ENCODE measurements at regions not wholly inside any gene's neighbourhood (a gene's known extent, or its start where the extent isn't known, plus 50 kb on each side); places are given as distances from the start of the nearest gene placed in this dataset.

DNA sequence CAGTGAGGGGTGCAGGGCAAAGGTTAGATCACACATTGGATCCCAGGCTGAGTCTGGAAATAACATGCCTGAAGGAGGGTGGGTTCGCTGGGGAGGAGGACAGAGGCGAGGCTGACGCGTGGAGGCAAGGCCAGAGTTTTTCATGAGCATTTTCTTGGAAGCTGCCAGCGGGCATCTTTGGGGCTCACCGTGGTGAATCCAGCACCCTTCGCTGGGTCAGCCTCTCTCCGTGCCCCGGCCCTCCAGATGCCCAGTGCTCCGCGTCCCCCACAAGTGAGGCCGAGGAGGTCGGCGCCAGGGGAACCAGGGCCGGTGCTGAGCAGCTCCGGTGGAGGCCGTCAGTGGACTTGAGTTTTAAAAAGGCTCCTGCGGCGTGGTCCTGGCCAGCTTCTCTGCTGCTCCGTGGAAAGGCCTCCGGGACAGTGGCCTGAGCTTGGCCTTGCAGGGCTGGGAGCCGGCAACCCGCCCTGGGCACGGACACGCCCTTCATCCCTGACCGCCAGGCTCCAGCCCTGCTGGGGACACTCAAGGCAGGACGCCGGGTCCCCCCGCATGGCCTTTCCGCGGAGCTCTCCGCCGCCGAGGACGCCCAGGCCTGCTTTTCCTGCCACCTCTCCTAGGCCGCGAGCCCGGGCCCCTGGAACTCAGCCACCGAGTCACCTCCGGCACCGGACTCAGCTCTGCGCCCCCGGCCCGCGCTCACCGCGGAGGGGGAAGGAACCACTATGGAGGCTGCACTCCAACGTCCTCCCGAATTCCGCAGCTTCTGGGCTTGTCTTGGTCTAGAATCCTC, 114.3 kb downstream of the THBS2 start:
- TF ChIP-seq, protein P1, sequence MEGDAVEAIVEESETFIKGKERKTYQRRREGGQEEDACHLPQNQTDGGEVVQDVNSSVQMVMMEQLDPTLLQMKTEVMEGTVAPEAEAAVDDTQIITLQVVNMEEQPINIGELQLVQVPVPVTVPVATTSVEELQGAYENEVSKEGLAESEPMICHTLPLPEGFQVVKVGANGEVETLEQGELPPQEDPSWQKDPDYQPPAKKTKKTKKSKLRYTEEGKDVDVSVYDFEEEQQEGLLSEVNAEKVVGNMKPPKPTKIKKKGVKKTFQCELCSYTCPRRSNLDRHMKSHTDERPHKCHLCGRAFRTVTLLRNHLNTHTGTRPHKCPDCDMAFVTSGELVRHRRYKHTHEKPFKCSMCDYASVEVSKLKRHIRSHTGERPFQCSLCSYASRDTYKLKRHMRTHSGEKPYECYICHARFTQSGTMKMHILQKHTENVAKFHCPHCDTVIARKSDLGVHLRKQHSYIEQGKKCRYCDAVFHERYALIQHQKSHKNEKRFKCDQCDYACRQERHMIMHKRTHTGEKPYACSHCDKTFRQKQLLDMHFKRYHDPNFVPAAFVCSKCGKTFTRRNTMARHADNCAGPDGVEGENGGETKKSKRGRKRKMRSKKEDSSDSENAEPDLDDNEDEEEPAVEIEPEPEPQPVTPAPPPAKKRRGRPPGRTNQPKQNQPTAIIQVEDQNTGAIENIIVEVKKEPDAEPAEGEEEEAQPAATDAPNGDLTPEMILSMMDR (conservative IDR thresholded peaks at IDR 0.05; ENCODE audit: low read depth): no peak
- CTCF ChIA-PET: no interaction called here
- DNase-seq (ENCODE audit: low spot score): no peak
- no peak overlapping the region for H3K27ac ChIP-seq
- POLR2A ChIA-PET (ENCODE audit: low non-redundant PET): interaction anchor here (0.5 kb wide), 1 partner anchor 74 kb away, joined by 4 read pairs; no protein-coding TSS in a partner anchor

DNA sequence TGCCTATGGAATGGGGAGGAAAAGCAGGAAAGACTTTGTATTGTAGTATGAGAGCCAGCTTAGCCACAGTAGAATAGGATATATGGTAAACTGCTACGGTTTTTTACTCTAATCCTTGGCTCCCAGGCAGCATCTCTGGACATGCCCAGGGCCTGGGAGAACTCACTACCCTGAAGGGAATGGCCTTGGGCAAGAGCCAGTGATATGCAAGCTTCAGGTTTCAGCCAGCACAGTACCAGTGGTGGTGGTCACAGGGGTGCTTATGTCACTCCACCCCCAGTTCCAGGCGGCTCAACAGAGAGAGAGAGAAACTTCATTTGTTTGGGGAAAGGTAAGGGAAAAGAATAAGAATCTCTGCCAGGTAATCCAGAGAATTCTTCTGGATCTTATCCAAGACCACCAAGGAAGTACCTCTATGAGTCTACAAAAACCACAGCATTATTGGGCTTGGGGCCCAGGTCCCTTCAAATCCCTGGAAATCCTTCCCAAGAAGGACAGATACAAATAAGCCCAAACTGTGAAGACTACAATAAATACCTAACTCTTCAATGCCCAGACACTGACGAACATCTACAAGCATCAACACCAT, 121.2 kb downstream of the THBS2 start:
- POLR2A ChIA-PET (ENCODE audit: low non-redundant PET): no interaction called here
- H3K27ac ChIP-seq: no peak overlapping the region
- no peak for DNase-seq (ENCODE audit: low spot score)
- CTCF ChIA-PET: interaction anchor here (0.5 kb wide), 1 partner anchor 681 kb away, joined by 4 read pairs; no protein-coding TSS in a partner anchor
- TF ChIP-seq, protein P1 (conservative IDR thresholded peaks at IDR 0.05; ENCODE audit: low read depth): no peak

DNA sequence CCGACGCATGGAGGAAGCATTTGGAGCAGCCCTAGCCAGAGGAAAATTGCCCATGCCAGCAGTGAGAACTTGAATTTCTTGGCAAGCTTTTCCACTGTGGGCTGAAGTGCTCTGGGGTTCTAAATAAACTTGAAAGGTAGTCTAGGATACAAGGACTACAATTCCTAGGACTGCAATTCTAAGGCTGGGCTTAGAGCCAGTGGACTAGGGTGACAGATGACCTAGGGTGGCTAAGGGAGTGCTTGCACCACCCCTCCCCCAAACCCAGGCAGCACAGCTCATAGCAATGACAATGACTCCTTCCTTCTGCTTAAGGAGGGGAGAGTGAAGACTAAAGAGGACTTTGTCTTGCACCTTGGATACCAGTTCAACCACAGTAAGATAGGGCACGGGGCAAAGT, 122.3 kb downstream of the THBS2 start:
- POLR2A ChIA-PET (ENCODE audit: low non-redundant PET): no interaction called here
- DNase-seq (ENCODE audit: low spot score): no peak
- no peak overlapping the region for H3K27ac ChIP-seq
- CTCF ChIA-PET: no interaction called here
- TF ChIP-seq, protein P1 (conservative IDR thresholded peaks at IDR 0.05; ENCODE audit: low read depth): no peak

DNA sequence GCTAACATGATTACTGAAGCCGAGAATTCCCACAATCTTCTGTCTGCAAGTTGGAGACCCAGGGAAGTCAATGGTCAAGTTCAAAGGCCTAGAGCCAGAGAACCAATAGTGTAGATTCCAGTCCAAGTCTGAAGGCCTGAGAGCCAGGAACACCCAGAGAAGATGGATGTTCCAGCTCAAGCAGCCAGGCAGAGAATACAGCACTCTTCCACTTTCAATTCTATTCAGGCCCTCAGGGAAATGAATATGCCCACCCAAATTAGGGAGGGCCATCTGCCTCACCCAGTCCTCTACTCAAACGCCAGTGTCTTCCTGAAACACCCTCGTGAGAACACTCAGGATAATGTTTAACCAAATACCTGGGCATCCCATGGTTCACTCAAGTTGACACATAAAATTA, 123.5 kb downstream of the THBS2 start:
- TF ChIP-seq, protein P1 (conservative IDR thresholded peaks at IDR 0.05; ENCODE audit: low read depth): no peak
- ChIA-PET POLR2A (ENCODE audit: low non-redundant PET) (no interaction called here), CTCF (no interaction called here)
- H3K27ac ChIP-seq: no peak overlapping the region
- DNase-seq (ENCODE audit: low spot score): no peak

DNA sequence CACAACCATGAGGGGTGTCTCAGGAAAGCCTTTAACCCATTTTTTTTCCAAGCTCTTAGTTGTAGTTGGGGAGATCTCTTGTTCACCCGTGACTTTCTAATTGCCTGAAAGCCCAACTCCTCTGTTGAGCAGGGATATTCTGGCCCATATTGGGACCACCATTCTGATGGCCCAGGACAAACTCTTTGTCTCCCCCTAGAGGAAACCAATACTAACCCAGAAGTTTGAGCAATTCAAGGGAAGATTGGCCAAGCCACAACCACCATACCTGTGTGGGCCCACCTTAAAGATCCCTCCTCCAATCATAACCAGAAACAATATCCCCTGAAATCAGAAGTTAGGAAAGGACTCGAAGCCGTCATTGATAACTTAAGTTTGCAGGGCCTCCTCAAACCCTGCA, 132.6 kb downstream of the THBS2 start:
- CTCF ChIA-PET: no interaction called here
- no peak for DNase-seq (ENCODE audit: low spot score)
- H3K27ac ChIP-seq: no peak overlapping the region
- TF ChIP-seq, protein P1 (conservative IDR thresholded peaks at IDR 0.05; ENCODE audit: low read depth): no peak
- POLR2A ChIA-PET (ENCODE audit: low non-redundant PET): no interaction called here

DNA sequence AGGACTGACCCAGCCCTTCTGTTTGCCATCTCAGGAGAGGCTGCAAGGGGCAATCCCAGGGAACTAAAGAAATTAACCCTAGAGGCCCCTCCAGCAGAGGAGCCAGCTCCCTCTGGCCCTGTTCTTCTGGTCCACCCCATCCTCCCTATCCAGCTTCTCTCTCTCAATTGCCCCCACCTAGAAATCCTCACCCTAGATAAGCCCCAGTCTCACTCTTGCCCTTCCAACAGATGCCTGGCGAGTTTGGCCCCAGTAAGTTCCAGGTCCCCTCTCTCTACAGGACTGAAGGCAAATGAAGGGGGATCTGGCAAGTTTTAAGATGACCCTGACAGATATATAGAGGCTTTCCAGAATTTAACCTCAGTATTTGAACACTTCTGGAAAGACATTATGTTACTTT, 134.0 kb downstream of the THBS2 start:
- ChIA-PET CTCF (interaction anchor here (0.7 kb wide), 1 partner anchor 538 kb away, joined by 3 read pairs; no protein-coding TSS in a partner anchor), POLR2A (ENCODE audit: low non-redundant PET) (no interaction called here)

More for the DNA sequence above, 134.0 kb downstream of the THBS2 start:
- H3K27ac ChIP-seq: no peak overlapping the region
- DNase-seq (ENCODE audit: low spot score): no peak
- TF ChIP-seq, protein P1 (conservative IDR thresholded peaks at IDR 0.05; ENCODE audit: low read depth): no peak
